AG10803 (cell line): ENCODE measurements at regions not wholly inside any gene's neighbourhood (a gene's known extent, or its start where the extent isn't known, plus 50 kb on each side); places are given as distances from the start of the nearest gene placed in this dataset.

Source experiments
- DNase-seq: peaks from one replicate; pipeline ENCODE4 v3.0.0; 2010; ENCODE audit warnings: low read depth
- H3K4me3 ChIP-seq: 2 replicates; pipeline ENCODE4 v1.5.1; 2011; ENCODE audit warnings: mild to moderate bottlenecking, low read length, control low read depth
- CTCF ChIP-seq: conservative IDR thresholded peaks from 2 replicates; pipeline ENCODE4 v1.5.1; 2011; ENCODE audit warnings: mild to moderate bottlenecking, low read length, control low read depth, inconsistent platforms

GRCh38 chr12:73277971-73278370, 1005.8 kb downstream of the TRHDE start:
- no peak for TF ChIP-seq CTCF
- no peak overlapping the region for H3K4me3 ChIP-seq
- no peak for DNase-seq

GRCh38 chr12:73301530-73301929, 1029.4 kb downstream of the TRHDE start:
- TF ChIP-seq CTCF, result no peak
- no peak for DNase-seq
- no peak overlapping the region for H3K4me3 ChIP-seq

GRCh38 chr12:73307260-73307659, 1035.1 kb downstream of the TRHDE start:
- no peak for DNase-seq
- no peak overlapping the region for H3K4me3 ChIP-seq
- no peak for TF ChIP-seq CTCF

- TF ChIP-seq CTCF, result no peak
- no peak for DNase-seq
- H3K4me3 ChIP-seq, result no peak overlapping the region
These were observed 1035.9 kb downstream of the TRHDE start for GRCh38 chr12:73308079-73308478.

GRCh38 chr12:73308747-73309146, 1036.6 kb downstream of the TRHDE start:
- no peak overlapping the region for H3K4me3 ChIP-seq
- no peak for TF ChIP-seq CTCF
- no peak for DNase-seq

GRCh38 chr12:73321319-73321718, 1049.1 kb downstream of the TRHDE start:
- DNase-seq, result no peak
- TF ChIP-seq CTCF, result no peak
- no peak overlapping the region for H3K4me3 ChIP-seq

GRCh38 chr12:73321776-73322175, 1049.6 kb downstream of the TRHDE start:
- DNase-seq, result no peak
- TF ChIP-seq CTCF, result no peak

More at GRCh38 chr12:73321776-73322175, 1049.6 kb downstream of the TRHDE start:
- no peak overlapping the region for H3K4me3 ChIP-seq
